Liver (tissue), 8 donors: ENCODE measurements at regions not wholly inside any gene's neighbourhood (a gene's known extent, or its start where the extent isn't known, plus 50 kb on each side); places are given as distances from the start of the nearest gene placed in this dataset.

Experiments
- DNase-seq: peaks from one replicate; pipeline ENCODE4 v3.0.0-alpha.2; 2017; ENCODE audit warnings: low spot score
- H3K27ac ChIP-seq, 2 donors: one replicate each; pipeline ENCODE4 v1.7.0; 2013; ENCODE audit warnings: inconsistent platforms in 2 of 2, low read length in 2 of 2, control low read depth in 1 of 2, low read depth in 1 of 2, mild to moderate bottlenecking in 1 of 2
- H3K27me3 ChIP-seq, 4 donors: one replicate each; pipeline versions ENCODE4 v1.6.1 to v1.7.0; 2013; ENCODE audit warnings: low read length in 3 of 4, inconsistent platforms in 1 of 4, mild to moderate bottlenecking in 1 of 4, moderate library complexity in 1 of 4; ENCODE audit not compliant: control insufficient read depth in 4 of 4, insufficient read depth in 4 of 4
- H3K36me3 ChIP-seq, 4 donors: one replicate each; pipeline versions ENCODE4 v1.6.1 to v1.7.0; 2013; ENCODE audit warnings: low read length in 3 of 4, mild to moderate bottlenecking in 3 of 4, low read depth in 1 of 4, moderate library complexity in 1 of 4; ENCODE audit not compliant: control insufficient read depth in 4 of 4, insufficient read depth in 3 of 4
- H3K4me1 ChIP-seq, 4 donors: one replicate each; pipeline versions ENCODE4 v1.6.1 to v1.7.0; 2013; ENCODE audit warnings: low read length in 3 of 4, mild to moderate bottlenecking in 3 of 4, moderate library complexity in 1 of 4; ENCODE audit not compliant: control insufficient read depth in 4 of 4, insufficient read depth in 4 of 4
- H3K4me3 ChIP-seq, 3 donors: one replicate each; pipeline versions ENCODE4 v1.6.1 to v1.7.0; 2013; ENCODE audit warnings: low read length in 3 of 3, control low read depth in 1 of 3, low read depth in 1 of 3, mild to moderate bottlenecking in 1 of 3
- H3K9ac ChIP-seq, 2 donors: one replicate each; pipeline ENCODE4 v1.7.0; 2013; ENCODE audit warnings: low read length in 2 of 2, mild to moderate bottlenecking in 2 of 2, moderate library complexity in 2 of 2, control low read depth in 1 of 2, low read depth in 1 of 2
- H3K9me3 ChIP-seq, 4 donors: one replicate each; pipeline versions ENCODE4 v1.6.1 to v1.7.0; 2013; ENCODE audit warnings: low read length in 3 of 4; ENCODE audit not compliant: control insufficient read depth in 4 of 4
- EGR1 ChIP-seq, 2 donors: IDR thresholded peaks; 2 replicates each; pipeline ENCODE4 v1.6.1; 2016 to 2018; ENCODE audit warnings: antibody characterized with exemption in 2 of 2, low read depth in 2 of 2
- FOXA1 ChIP-seq: IDR thresholded peaks from 2 replicates; pipeline ENCODE4 v1.6.1; 2016; ENCODE audit warnings: antibody characterized with exemption
- FOXA2 ChIP-seq: IDR thresholded peaks from 2 replicates; pipeline ENCODE4 v1.6.1; 2016; ENCODE audit warnings: antibody characterized with exemption
- GABPA ChIP-seq, 2 donors: IDR thresholded peaks in 1 of 2; conservative IDR thresholded peaks in 1 of 2; 2 replicates each; pipeline ENCODE4 v1.6.1; 2016; ENCODE audit warnings: antibody characterized with exemption in 2 of 2, mild to moderate bottlenecking in 1 of 2, moderate library complexity in 1 of 2
- HNF4A ChIP-seq, 2 donors: conservative IDR thresholded peaks; 2 replicates each; pipeline ENCODE4 v1.6.1; 2016; ENCODE audit warnings: antibody characterized with exemption in 2 of 2, mild to moderate bottlenecking in 2 of 2
- HNF4G ChIP-seq: IDR thresholded peaks from 2 replicates; pipeline ENCODE4 v1.6.1; 2016; ENCODE audit warnings: antibody characterized with exemption
- JUND ChIP-seq, 2 donors: IDR thresholded peaks; 2 replicates each; pipeline ENCODE4 v1.6.1; 2016; ENCODE audit warnings: antibody characterized with exemption in 2 of 2
- NR2F2 ChIP-seq: IDR thresholded peaks from 2 replicates; pipeline ENCODE4 v1.6.1; 2016; ENCODE audit warnings: antibody characterized with exemption
- RAD21 ChIP-seq, 2 donors: IDR thresholded peaks; 2 replicates each; pipeline ENCODE4 v1.6.1; 2016; ENCODE audit warnings: antibody characterized with exemption in 2 of 2, mild to moderate bottlenecking in 2 of 2
- RXRA ChIP-seq, 2 donors: IDR thresholded peaks; 2 replicates each; pipeline ENCODE4 v1.6.1; 2017 to 2018; ENCODE audit warnings: antibody characterized with exemption in 2 of 2, mild to moderate bottlenecking in 1 of 2
- TAF1 ChIP-seq: conservative IDR thresholded peaks from 2 replicates; pipeline ENCODE4 v1.6.1; 2016; ENCODE audit warnings: antibody characterized with exemption, mild to moderate bottlenecking
- YY1 ChIP-seq: IDR thresholded peaks from 2 replicates; pipeline ENCODE4 v1.6.1; 2016; ENCODE audit warnings: antibody characterized with exemption, mild to moderate bottlenecking
- WGBS: extraction: QIAGEN DNeasy Blood & Tissue Kit; methylation state at CpG from one replicate; pipeline ENCODE4 v1.1.7; 2013; 5-methylcytosine and 5-hydroxymethylcytosine counted together
- TF ChIP-seq, protein P1 (sequence below): IDR thresholded peaks from 2 replicates; pipeline ENCODE4 v1.6.1; 2016; ENCODE audit warnings: antibody characterized with exemption
- TF ChIP-seq, protein P2 (sequence below): IDR thresholded peaks from 2 replicates; pipeline ENCODE4 v1.6.1; 2016; ENCODE audit warnings: antibody characterized with exemption
- TF ChIP-seq, protein P3 (sequence below): IDR thresholded peaks from 2 replicates; pipeline ENCODE4 v1.6.1; 2016; ENCODE audit warnings: antibody characterized with exemption
- TF ChIP-seq, protein P4 (sequence below): fragments of 150-350 bp; IDR thresholded peaks from 2 replicates; pipeline ENCODE4 v1.5.1; 2017; ENCODE audit warnings: improper control_type of control experiment, low read depth, low read length; ENCODE audit not compliant: missing input control
- donor health status: healthy.
- donor health status: healthy.
- donor health status: healthy.
- donor health status: healthy.
- donor health status: healthy.

DNA sequence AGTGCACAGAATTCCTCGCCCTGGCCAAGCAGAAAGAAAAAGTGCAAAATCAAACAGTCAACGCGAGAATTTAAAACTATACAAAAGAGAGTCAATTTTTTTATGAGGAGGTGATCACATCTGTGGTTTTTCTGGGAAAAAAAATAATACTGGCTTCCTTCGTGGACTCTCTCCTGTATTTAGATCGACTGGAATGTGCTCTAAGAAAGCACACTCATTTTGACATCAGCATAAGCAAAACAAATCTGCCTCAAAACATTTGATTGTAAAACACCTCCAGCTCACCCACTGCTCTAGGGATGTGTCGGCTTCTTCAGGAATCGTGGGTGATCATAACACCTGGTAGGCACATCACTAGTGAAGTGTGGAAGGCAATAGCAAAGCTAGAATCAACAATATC, 417.4 kb upstream of the FAT1 start:
- TF ChIP-seq TAF1 = no peak
- no peak for TF ChIP-seq FOXA1
- TF ChIP-seq JUND (IDR thresholded peaks at IDR 0.05) = no peak
- TF ChIP-seq FOXA2 = no peak
- TF ChIP-seq HNF4G = no peak
- TF ChIP-seq, protein P1, sequence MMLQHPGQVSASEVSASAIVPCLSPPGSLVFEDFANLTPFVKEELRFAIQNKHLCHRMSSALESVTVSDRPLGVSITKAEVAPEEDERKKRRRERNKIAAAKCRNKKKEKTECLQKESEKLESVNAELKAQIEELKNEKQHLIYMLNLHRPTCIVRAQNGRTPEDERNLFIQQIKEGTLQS = no peak
- TF ChIP-seq EGR1 (IDR thresholded peaks at IDR 0.05; ENCODE audit: low read depth in 2 of 2) = no peak
- TF ChIP-seq, protein P2, sequence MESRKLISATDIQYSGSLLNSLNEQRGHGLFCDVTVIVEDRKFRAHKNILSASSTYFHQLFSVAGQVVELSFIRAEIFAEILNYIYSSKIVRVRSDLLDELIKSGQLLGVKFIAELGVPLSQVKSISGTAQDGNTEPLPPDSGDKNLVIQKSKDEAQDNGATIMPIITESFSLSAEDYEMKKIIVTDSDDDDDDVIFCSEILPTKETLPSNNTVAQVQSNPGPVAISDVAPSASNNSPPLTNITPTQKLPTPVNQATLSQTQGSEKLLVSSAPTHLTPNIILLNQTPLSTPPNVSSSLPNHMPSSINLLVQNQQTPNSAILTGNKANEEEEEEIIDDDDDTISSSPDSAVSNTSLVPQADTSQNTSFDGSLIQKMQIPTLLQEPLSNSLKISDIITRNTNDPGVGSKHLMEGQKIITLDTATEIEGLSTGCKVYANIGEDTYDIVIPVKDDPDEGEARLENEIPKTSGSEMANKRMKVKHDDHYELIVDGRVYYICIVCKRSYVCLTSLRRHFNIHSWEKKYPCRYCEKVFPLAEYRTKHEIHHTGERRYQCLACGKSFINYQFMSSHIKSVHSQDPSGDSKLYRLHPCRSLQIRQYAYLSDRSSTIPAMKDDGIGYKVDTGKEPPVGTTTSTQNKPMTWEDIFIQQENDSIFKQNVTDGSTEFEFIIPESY = no peak
- TF ChIP-seq, protein P3, sequence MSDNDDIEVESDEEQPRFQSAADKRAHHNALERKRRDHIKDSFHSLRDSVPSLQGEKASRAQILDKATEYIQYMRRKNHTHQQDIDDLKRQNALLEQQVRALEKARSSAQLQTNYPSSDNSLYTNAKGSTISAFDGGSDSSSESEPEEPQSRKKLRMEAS = no peak
- TF ChIP-seq RAD21 (IDR thresholded peaks at IDR 0.05) = no peak
- no peak for TF ChIP-seq NR2F2
- no peak for TF ChIP-seq YY1
- no peak for TF ChIP-seq RXRA (IDR thresholded peaks at IDR 0.05)
- TF ChIP-seq, protein P4, sequence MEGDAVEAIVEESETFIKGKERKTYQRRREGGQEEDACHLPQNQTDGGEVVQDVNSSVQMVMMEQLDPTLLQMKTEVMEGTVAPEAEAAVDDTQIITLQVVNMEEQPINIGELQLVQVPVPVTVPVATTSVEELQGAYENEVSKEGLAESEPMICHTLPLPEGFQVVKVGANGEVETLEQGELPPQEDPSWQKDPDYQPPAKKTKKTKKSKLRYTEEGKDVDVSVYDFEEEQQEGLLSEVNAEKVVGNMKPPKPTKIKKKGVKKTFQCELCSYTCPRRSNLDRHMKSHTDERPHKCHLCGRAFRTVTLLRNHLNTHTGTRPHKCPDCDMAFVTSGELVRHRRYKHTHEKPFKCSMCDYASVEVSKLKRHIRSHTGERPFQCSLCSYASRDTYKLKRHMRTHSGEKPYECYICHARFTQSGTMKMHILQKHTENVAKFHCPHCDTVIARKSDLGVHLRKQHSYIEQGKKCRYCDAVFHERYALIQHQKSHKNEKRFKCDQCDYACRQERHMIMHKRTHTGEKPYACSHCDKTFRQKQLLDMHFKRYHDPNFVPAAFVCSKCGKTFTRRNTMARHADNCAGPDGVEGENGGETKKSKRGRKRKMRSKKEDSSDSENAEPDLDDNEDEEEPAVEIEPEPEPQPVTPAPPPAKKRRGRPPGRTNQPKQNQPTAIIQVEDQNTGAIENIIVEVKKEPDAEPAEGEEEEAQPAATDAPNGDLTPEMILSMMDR = no peak
- H3K36me3 ChIP-seq = no peaks in the 10 kb centered on the region
- H3K27me3 ChIP-seq = no peaks in the 10 kb centered on the region
- H3K4me1 ChIP-seq = no peaks in the 10 kb centered on the region
- DNase-seq = no peak
- H3K4me3 ChIP-seq = no peak overlapping the region
- no peaks in the 10 kb centered on the region for H3K9me3 ChIP-seq
- no peak overlapping the region for H3K27ac ChIP-seq
- WGBS = 80% methylated on average over 7 of the region's 7 CpGs
- no peak overlapping the region for H3K9ac ChIP-seq

DNA sequence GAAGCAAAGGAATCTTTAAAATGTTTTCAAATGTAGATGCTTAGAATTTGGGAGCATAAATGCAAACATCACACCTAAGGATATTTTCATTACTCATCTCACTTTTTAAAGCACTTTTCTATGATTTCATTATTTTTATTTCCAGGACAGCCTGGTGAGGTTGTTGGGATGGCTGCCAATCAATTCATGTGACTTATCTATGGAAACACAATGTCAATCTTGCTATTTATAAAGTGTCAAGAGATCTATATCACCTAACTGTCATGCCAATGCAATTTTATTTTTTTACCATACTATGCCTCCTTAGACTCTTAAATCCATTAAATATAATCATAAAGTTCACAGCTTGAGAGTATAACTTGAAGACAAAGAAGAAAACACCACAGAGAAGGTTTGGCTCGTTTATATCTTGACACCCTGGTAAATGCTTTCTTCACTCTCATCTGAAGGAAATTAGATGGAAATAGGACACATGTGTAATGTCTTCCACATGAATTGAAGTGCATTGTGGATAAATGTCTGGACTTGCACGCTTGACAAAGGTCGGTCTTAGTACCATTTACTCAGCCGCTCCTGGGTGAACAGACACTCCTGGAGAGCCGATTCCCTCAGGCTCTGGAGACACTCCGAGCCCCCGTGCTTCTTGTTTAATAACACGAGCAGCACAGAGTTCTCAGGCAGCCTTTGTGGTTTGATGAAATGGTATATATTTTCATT, 425.7 kb upstream of the FAT1 start:
- 78% methylated on average over 8 of the region's 8 CpGs for WGBS
- Histone ChIP-seq H3K4me3 (no peak overlapping the region), H3K27ac (no peak overlapping the region), H3K36me3 (no peaks in the 10 kb centered on the region), H3K9me3 (no peaks in the 10 kb centered on the region), H3K4me1 (no peaks in the 10 kb centered on the region), H3K9ac (no peak overlapping the region), H3K27me3 (no peaks in the 10 kb centered on the region)
- DNase-seq = no peak
- no peak for TF ChIP-seq FOXA2
- no peak for TF ChIP-seq HNF4A (conservative IDR thresholded peaks at IDR 0.05)
- TF ChIP-seq TAF1 = no peak
- TF ChIP-seq, protein P1 = no peak
- no peak for TF ChIP-seq YY1
- no peak for TF ChIP-seq EGR1 (IDR thresholded peaks at IDR 0.05; ENCODE audit: low read depth in 2 of 2)
- TF ChIP-seq RXRA (IDR thresholded peaks at IDR 0.05) = no peak
- no peak for TF ChIP-seq FOXA1
- TF ChIP-seq GABPA (IDR thresholded peaks at IDR 0.05 in 1 of 2, conservative IDR thresholded peaks at IDR 0.05 in 1 of 2) = no peak
